Left ventricle myocardium inferior (tissue), 1 donor: ENCODE measurements at regions not wholly inside any gene's neighbourhood (a gene's known extent, or its start where the extent isn't known, plus 50 kb on each side); places are given as distances from the start of the nearest gene placed in this dataset.

ENCODE experiments used
- DNase-seq: peaks from one replicate; pipeline ENCODE4 v3.0.0-alpha.2; 2020
- H3K27ac ChIP-seq: fragments of 200-600 bp; replicated peaks from 2 replicates; pipeline ENCODE4 v1.8.0; 2021
- H3K27me3 ChIP-seq: fragments of 200-600 bp; 2 replicates; pipeline ENCODE4 v1.8.0; 2021; ENCODE audit warnings: low read depth
- H3K36me3 ChIP-seq: fragments of 200-600 bp; 2 replicates; pipeline ENCODE4 v1.8.0; 2021
- H3K4me1 ChIP-seq: fragments of 200-600 bp; 2 replicates; pipeline ENCODE4 v1.8.0; 2021
- H3K4me3 ChIP-seq: fragments of 200-600 bp; 2 replicates; pipeline ENCODE4 v1.8.0; 2021; ENCODE audit warnings: mild to moderate bottlenecking, moderate library complexity
- H3K9me3 ChIP-seq: fragments of 200-600 bp; replicated peaks from 2 replicates; pipeline ENCODE4 v1.8.0; 2021
- intact Hi-C: fragments of 100-400 bp; cut with micrococcal nuclease; formaldehyde crosslinking; loops from one replicate; pipeline ENCODE4 v1.11.0; 2022
- TF ChIP-seq, protein P1 (sequence below): fragments of 200-600 bp; IDR thresholded peaks from 2 replicates; pipeline ENCODE4 v1.8.0; 2021; ENCODE audit warnings: antibody characterized with exemption, mild to moderate bottlenecking, borderline replicate concordance
- donor health status: DM: no; HTN: yes; CAD: no; lungs with severe emphysema.

DNA sequence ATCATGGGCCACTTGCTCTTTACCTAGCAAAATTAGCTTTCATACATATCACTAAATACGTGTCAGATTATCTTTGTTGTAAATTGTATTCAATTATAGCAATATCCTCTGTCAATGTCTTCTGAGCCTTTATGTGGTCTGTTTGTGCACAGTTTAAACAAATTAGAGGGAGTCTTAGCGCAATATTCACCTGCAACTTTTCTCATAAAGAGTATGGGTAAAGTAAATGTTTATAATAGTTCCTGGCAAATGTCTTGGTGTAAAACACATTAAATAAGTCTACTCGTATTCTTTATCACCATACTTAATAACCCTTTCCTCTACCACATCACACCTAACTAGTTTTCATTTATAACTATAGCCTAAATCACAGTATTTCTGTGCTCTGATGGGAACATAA is 169.0 kb downstream of the PCSK1 start:
- peaks cover 8% of the 10 kb centered on the region for H3K4me1 ChIP-seq
- TF ChIP-seq, protein P1, sequence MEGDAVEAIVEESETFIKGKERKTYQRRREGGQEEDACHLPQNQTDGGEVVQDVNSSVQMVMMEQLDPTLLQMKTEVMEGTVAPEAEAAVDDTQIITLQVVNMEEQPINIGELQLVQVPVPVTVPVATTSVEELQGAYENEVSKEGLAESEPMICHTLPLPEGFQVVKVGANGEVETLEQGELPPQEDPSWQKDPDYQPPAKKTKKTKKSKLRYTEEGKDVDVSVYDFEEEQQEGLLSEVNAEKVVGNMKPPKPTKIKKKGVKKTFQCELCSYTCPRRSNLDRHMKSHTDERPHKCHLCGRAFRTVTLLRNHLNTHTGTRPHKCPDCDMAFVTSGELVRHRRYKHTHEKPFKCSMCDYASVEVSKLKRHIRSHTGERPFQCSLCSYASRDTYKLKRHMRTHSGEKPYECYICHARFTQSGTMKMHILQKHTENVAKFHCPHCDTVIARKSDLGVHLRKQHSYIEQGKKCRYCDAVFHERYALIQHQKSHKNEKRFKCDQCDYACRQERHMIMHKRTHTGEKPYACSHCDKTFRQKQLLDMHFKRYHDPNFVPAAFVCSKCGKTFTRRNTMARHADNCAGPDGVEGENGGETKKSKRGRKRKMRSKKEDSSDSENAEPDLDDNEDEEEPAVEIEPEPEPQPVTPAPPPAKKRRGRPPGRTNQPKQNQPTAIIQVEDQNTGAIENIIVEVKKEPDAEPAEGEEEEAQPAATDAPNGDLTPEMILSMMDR: no peak
- no peak overlapping the region for H3K4me3 ChIP-seq
- H3K27ac ChIP-seq: no peak overlapping the region
- intact Hi-C loops: no loop called here
- peaks cover 23% of the 10 kb centered on the region for H3K9me3 ChIP-seq
- H3K36me3 ChIP-seq: no peaks in the 10 kb centered on the region
- DNase-seq: no peak
- H3K27me3 ChIP-seq: no peaks in the 10 kb centered on the region

DNA sequence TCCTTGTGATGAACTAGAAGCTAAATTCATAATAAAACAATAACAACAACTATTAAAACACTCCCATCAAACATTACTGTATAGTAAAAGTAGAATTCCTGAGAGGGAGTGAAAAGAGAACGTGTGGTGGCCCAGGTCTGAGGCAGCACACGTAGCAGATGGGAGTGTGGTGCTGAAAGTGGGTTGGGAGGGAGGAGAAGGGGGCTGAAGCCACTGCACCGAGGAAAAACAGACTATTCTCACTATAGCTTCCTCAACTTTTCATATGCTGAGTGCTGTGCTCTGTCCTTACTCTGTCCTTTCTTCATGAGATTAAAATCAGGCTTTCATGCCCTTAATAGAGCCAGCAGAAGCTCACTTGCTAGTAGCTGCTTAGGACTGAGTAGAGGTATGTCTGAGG is 170.9 kb downstream of the PCSK1 start:
- intact Hi-C loops: no loop called here
- no peak for DNase-seq
- Histone ChIP-seq H3K27me3 (no peaks in the 10 kb centered on the region), H3K9me3 (peaks cover 8% of the 10 kb centered on the region), H3K4me1 (peaks cover 17% of the 10 kb centered on the region), H3K36me3 (no peaks in the 10 kb centered on the region), H3K4me3 (no peak overlapping the region), H3K27ac (no peak overlapping the region)
- TF ChIP-seq, protein P1: no peak

DNA sequence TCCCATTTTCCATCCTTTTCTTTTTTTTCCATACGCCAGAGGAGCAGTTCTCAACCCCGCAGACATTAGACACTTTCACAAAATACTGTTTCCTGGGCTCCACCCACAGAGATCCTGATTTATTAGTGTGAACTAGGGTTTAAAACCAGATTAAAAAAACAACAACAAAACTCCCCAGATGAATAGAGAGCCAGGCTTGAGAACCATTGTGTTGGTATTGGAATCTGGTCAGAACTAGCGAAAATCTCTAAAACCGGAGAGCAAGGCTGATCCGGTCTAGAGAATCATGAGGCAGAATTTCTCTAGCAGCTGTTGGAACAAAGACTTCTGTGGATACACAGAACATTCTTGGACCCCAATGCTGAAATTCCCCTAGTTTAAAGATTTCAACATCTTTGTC is 173.0 kb downstream of the PCSK1 start:
- Histone ChIP-seq H3K27me3 (no peaks in the 10 kb centered on the region), H3K36me3 (no peaks in the 10 kb centered on the region), H3K9me3 (no peaks in the 10 kb centered on the region), H3K27ac (no peak overlapping the region), H3K4me3 (no peak overlapping the region), H3K4me1 (peaks cover 17% of the 10 kb centered on the region)
- no peak for DNase-seq
- intact Hi-C loops: no loop called here
- TF ChIP-seq, protein P1: no peak

DNA sequence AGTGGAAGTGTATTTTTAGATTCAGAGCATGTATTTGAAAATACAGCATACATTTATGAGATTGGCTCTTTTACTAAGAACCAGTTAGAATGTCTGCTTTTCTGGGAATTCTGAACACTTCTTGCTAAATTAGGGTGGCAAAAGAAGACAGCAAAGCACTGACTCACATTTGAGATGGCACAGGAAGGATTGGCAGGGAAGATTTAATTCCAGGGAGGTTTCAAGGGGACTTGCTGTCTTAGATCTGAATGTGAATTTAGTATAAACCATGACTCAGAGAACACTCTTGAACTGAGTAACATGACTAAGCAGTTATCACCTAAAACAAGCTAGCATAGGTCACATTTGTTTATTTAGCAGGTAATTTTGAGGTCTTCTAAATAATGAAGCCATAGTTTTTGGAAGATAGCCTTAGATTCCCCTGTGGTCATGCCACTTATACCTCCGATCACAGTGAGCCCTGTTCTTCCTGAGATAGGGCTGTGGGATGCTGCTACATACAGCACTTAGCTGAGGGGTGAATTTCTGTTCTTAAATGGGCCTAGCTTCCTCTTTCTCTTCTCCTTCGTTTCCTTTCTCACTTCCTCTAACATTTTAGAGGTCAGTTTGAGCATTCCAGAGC is 173.8 kb downstream of the PCSK1 start:
- no peaks in the 10 kb centered on the region for H3K36me3 ChIP-seq
- no peaks in the 10 kb centered on the region for H3K27me3 ChIP-seq
- peaks cover 17% of the 10 kb centered on the region for H3K4me1 ChIP-seq
- DNase-seq: no peak
- intact Hi-C loops: no loop called here
- TF ChIP-seq, protein P1: no peak
- H3K27ac ChIP-seq: peak overlapping the region; percentile 25
- H3K4me3 ChIP-seq: no peak overlapping the region
- peaks cover 3% of the 10 kb centered on the region for H3K9me3 ChIP-seq

DNA sequence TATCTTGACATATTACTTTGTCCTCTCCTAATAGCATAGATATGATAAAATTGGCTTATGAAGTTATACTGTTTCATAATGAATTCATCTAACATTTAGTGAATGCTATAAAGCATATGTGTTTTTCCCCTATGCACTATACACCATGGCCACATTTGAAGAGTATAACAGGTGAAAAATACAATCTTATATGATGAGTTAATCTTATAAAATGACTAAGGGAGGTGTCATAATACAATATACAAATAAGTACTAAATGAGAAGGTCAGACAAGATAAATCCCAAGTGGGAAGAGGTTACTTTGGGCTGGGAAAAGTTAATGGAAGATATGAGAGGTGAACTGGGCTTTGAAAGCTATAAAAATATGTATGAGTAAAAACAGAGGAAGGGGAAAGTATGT is 174.4 kb downstream of the PCSK1 start:
- Histone ChIP-seq H3K4me1 (peaks cover 17% of the 10 kb centered on the region), H3K27me3 (no peaks in the 10 kb centered on the region), H3K27ac (no peak overlapping the region), H3K4me3 (no peak overlapping the region), H3K9me3 (peaks cover 8% of the 10 kb centered on the region), H3K36me3 (no peaks in the 10 kb centered on the region)
- TF ChIP-seq, protein P1: no peak
- no peak for DNase-seq
- intact Hi-C loops: no loop called here

DNA sequence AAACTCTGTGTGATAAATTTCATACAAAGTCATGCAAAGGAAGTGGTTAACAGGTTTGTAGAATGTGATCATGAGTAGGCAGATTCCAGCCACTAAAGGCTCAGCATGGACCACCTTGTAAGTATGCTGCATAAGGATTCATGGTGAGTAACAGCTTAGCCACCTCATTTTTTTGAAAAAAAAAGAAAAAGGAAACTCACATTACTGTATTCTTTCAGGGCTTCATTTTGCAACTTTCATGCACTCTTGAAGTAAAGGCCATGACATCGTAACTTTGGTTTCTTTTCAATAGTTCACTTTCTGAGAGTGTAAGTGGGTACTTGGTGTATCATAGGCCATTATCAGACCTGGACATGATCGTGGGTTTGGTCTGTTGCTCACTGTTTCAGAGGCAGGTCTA is 175.1 kb downstream of the PCSK1 start:
- Histone ChIP-seq H3K36me3 (no peaks in the 10 kb centered on the region), H3K4me1 (peaks cover 17% of the 10 kb centered on the region), H3K27me3 (no peaks in the 10 kb centered on the region), H3K27ac (no peak overlapping the region), H3K9me3 (peaks cover 13% of the 10 kb centered on the region), H3K4me3 (no peak overlapping the region)
- DNase-seq: no peak
- intact Hi-C loops: no loop called here
- TF ChIP-seq, protein P1: no peak
